ENCODE measurements at regions not wholly inside any gene's neighbourhood (a gene's known extent, or its start where the extent isn't known, plus 50 kb on each side); places are given as distances from the start of the nearest gene placed in this dataset.
"Not testable (repeated sequence)": the region's sequence is repeated elsewhere in the genome, so short reads cannot be mapped to it uniquely, and the experiment has no call there.

GRCh38 chr7:91496251-91496820 is 232.1 kb downstream of the FZD1 start:
- H3K4me1 ChIP-seq = no peaks in the 10 kb centered on the region
- TF ChIP-seq CTCF (IDR thresholded peaks at IDR 0.05) = no peak
- ATAC-seq (no peak), FAIRE-seq (no peak), DNase-seq (no peak)
- H3K4me3 ChIP-seq = no peak overlapping the region
- intact Hi-C loops (cut with DNase I) = no loop called here
- WGBS, 2 donors = 62 to 70% methylated on average over 1 of the region's 1 CpG
- no peaks in the 10 kb centered on the region for H3K27me3 ChIP-seq
- no peaks in the 10 kb centered on the region for H3K36me3 ChIP-seq
- peaks cover 0 to 1% (median 0%) of the 10 kb centered on the region in 4 donors for H3K9me3 ChIP-seq
- H3K27ac ChIP-seq = no peak overlapping the region

- H3K4me1 ChIP-seq; H3K4me3 ChIP-seq; intact Hi-C loops (cut with DNase I); H3K9me3 ChIP-seq; DNase-seq; FAIRE-seq; H3K27ac ChIP-seq; H3K36me3 ChIP-seq; H3K27me3 ChIP-seq; ATAC-seq: not testable (repeated sequence)
- 86 to 88% methylated on average over 1 of the region's 1 CpG for WGBS, 2 donors
Observed at GRCh38 chr7:91497277-91497676, 233.0 kb downstream of the FZD1 start.

- ATAC-seq (peak; percentile 55 to 92 (median 84)), DNase-seq (peak in 1 of 6 donors; percentile 11), FAIRE-seq (no peak)
- WGBS, 2 donors = 18 to 25% methylated on average over 3 of the region's 3 CpGs
- H3K27me3 ChIP-seq = no peaks in the 10 kb centered on the region
- H3K4me3 ChIP-seq = no peak overlapping the region
- no peak for TF ChIP-seq CTCF (IDR thresholded peaks at IDR 0.05)
- H3K36me3 ChIP-seq = no peaks in the 10 kb centered on the region
- H3K9me3 ChIP-seq = no peaks in the 10 kb centered on the region
- peaks cover 0 to 11% (median 0%) of the 10 kb centered on the region in 3 donors for H3K4me1 ChIP-seq
- H3K27ac ChIP-seq = no peak overlapping the region
- intact Hi-C loops (cut with DNase I) = no loop called here
Observed at GRCh38 chr7:91503934-91504555, 239.8 kb downstream of the FZD1 start.

GRCh38 chr7:91504919-91505318 is 240.7 kb downstream of the FZD1 start:
- DNase-seq (no peak), FAIRE-seq (no peak), ATAC-seq (no peak)
- intact Hi-C loops (cut with DNase I) = no loop called here
- H3K4me1 ChIP-seq = peaks cover 0 to 11% (median 0%) of the 10 kb centered on the region in 3 donors
- H3K36me3 ChIP-seq = no peaks in the 10 kb centered on the region
- no peak for TF ChIP-seq CTCF (IDR thresholded peaks at IDR 0.05)
- H3K27me3 ChIP-seq = no peaks in the 10 kb centered on the region
- H3K4me3 ChIP-seq = no peak overlapping the region
- no peak overlapping the region for H3K27ac ChIP-seq
- no peaks in the 10 kb centered on the region for H3K9me3 ChIP-seq
- WGBS, 2 donors = 78 to 87% methylated on average over 2 of the region's 2 CpGs

- H3K9me3 ChIP-seq; ATAC-seq; FAIRE-seq; intact Hi-C loops (cut with DNase I); H3K27me3 ChIP-seq; H3K27ac ChIP-seq; H3K4me3 ChIP-seq; H3K36me3 ChIP-seq: not testable (repeated sequence)
- peak in 1 of 6 donors; percentile 29 for DNase-seq
- WGBS, 2 donors = 56 to 70% methylated on average over 10 of the region's 10 CpGs
- peaks cover 0 to 11% (median 0%) of the 10 kb centered on the region in 3 donors for H3K4me1 ChIP-seq
Observed at GRCh38 chr7:91506966-91507365, 242.7 kb downstream of the FZD1 start.

GRCh38 chr7:91511861-91512260 is 247.6 kb downstream of the FZD1 start:
- H3K4me1 ChIP-seq; H3K36me3 ChIP-seq; H3K27me3 ChIP-seq; intact Hi-C loops (cut with DNase I); DNase-seq; ATAC-seq; H3K27ac ChIP-seq; FAIRE-seq; H3K9me3 ChIP-seq; H3K4me3 ChIP-seq: not testable (repeated sequence)
- WGBS, 2 donors = 50 to 86% methylated on average over 1 of the region's 1 CpG
